Endothelial cell of umbilical vein (primary cell): ENCODE measurements at regions not wholly inside any gene's neighbourhood (a gene's known extent, or its start where the extent isn't known, plus 50 kb on each side); places are given as distances from the start of the nearest gene placed in this dataset.

Source experiments
- BruUV-seq: library from RNA; stranded (reverse); fragments of 400-500 nt; replicated peaks from 2 replicates; lab custom pipeline; 2021; lab: Mats Ljungman, UMichigan
- CTCF ChIA-PET: fragments of 300-600, 350-600 bp; sonication (Branson Sonifier 250); formaldehyde crosslinking; loops from one replicate; lab custom pipeline; 2021; ENCODE audit warnings: antibody characterized with exemption, inconsistent platforms; lab: Charles Lee
- POLR2A ChIA-PET: fragments of 300-600, 350-600 bp; sonication (Branson Sonifier 250); formaldehyde crosslinking; loops from one replicate; lab custom pipeline; 2021; ENCODE audit warnings: antibody characterized with exemption, inconsistent platforms; lab: Charles Lee
- DNase-seq: peaks from one replicate; pipeline ENCODE4 v3.0.0-alpha.2; 2011; ENCODE audit warnings: low read depth, low spot score
- FAIRE-seq: peaks from 2 replicates; lab custom pipeline; 2011; peaks lifted over from hg19 to GRCh38; lab: Jason Lieb, UNC
- H2AFZ ChIP-seq: 2 replicates; pipeline ENCODE4 v1.6.0; 2012; ENCODE audit warnings: low read depth, low read length, control low read depth, inconsistent platforms
- H3K27ac ChIP-seq: 2 replicates; pipeline ENCODE4 v1.5.1; 2011; ENCODE audit warnings: low read depth, mild to moderate bottlenecking, control low read depth, low read length, moderate library complexity; ENCODE audit not compliant: insufficient read depth
- H3K27me3 ChIP-seq, 2 experiments: 2 replicates each; pipeline versions ENCODE4 v1.6.0 to v1.6.1; 2011; ENCODE audit warnings: low read length in 2 of 2, mixed read lengths in 1 of 2; ENCODE audit not compliant: control insufficient read depth in 2 of 2, insufficient read depth in 2 of 2
- H3K36me3 ChIP-seq, 2 experiments: 2 replicates in 1 of 2; 3 replicates in 1 of 2; pipeline ENCODE4 v1.5.1; 2011; ENCODE audit warnings: low read length in 2 of 2, mild to moderate bottlenecking in 1 of 2, moderate library complexity in 1 of 2; ENCODE audit not compliant: control insufficient read depth in 2 of 2, insufficient read depth in 2 of 2; ENCODE audit errors: extremely low read depth in 1 of 2
- H3K4me1 ChIP-seq: 3 replicates; pipeline ENCODE4 v1.5.1; 2011; ENCODE audit warnings: mild to moderate bottlenecking, low read length; ENCODE audit not compliant: control insufficient read depth, insufficient read depth; ENCODE audit errors: extremely low read depth
- H3K4me2 ChIP-seq: 2 replicates; pipeline ENCODE4 v1.6.1; 2011; ENCODE audit warnings: low read length, control low read depth, mixed read lengths; ENCODE audit not compliant: insufficient read depth
- H3K4me3 ChIP-seq, 3 experiments: fragments of 200-600 bp in 1 of 3; sonication (generic), shearing (Covaris generic) in 1 of 3; replicated peaks in 1 of 3; 2 replicates each; pipeline ENCODE4 v1.5.1; 2011 to 2016; ENCODE audit warnings: control low read depth in 3 of 3, low read length in 3 of 3, mild to moderate bottlenecking in 2 of 3, inconsistent platforms in 1 of 3, low read depth in 1 of 3, moderate library complexity in 1 of 3; ENCODE audit not compliant: insufficient read depth in 1 of 3
- H3K79me2 ChIP-seq: 2 replicates; pipeline ENCODE4 v1.6.0; 2012; ENCODE audit warnings: low read length, inconsistent platforms; ENCODE audit not compliant: control insufficient read depth, insufficient read depth
- H3K9ac ChIP-seq: replicated peaks from 2 replicates; pipeline ENCODE3; 2011; ENCODE audit warnings: low read length, control low read depth; ENCODE audit not compliant: insufficient read depth; ENCODE audit errors: extremely low read depth
- H3K9me1 ChIP-seq: replicated peaks from 3 replicates; pipeline ENCODE4 v1.6.0; 2011; ENCODE audit warnings: mild to moderate bottlenecking, low read length; ENCODE audit not compliant: control insufficient read depth, insufficient read depth; ENCODE audit errors: extremely low read depth
- H3K9me3 ChIP-seq: replicated peaks from 2 replicates; pipeline ENCODE4 v1.5.1; 2012; ENCODE audit warnings: low read length, inconsistent platforms; ENCODE audit not compliant: control insufficient read depth, insufficient read depth
- H4K20me1 ChIP-seq: replicated peaks from 2 replicates; pipeline ENCODE3; 2011; ENCODE audit warnings: mild to moderate bottlenecking, low read length; ENCODE audit not compliant: control insufficient read depth, insufficient read depth; ENCODE audit errors: extremely low read depth
- EZH2 ChIP-seq: IDR thresholded peaks from 2 replicates; pipeline ENCODE4 v1.6.1; 2012; ENCODE audit warnings: borderline replicate concordance, low read depth, mild to moderate bottlenecking, moderate library complexity, low read length, inconsistent platforms; ENCODE audit not compliant: severe bottlenecking
- FOS ChIP-seq: IDR thresholded peaks from 2 replicates; pipeline ENCODE4 v1.6.1; 2011; ENCODE audit warnings: mild to moderate bottlenecking, low read length, moderate library complexity, borderline replicate concordance; ENCODE audit not compliant: insufficient read depth
- GATA2 ChIP-seq: IDR thresholded peaks from 2 replicates; pipeline ENCODE4 v1.7.0; 2011; ENCODE audit warnings: low read depth, mild to moderate bottlenecking, moderate library complexity, mixed read lengths, low read length; ENCODE audit not compliant: insufficient read length, insufficient read depth
- JUN ChIP-seq: IDR thresholded peaks from 2 replicates; pipeline ENCODE4 v1.6.1; 2011; ENCODE audit warnings: borderline replicate concordance, low read depth; ENCODE audit not compliant: insufficient read length, insufficient read depth
- MYC ChIP-seq: IDR thresholded peaks from one replicate; pipeline ENCODE4 v1.6.1; 2011; ENCODE audit warnings: mild to moderate bottlenecking, low read depth, low read length
- POLR2A ChIP-seq: IDR thresholded peaks from 2 replicates; pipeline ENCODE4 v1.6.1; 2012; ENCODE audit warnings: low read depth, mild to moderate bottlenecking, control low read depth, low read length
- dilution Hi-C: fragments of 300-500 bp; cut with MboI; formaldehyde crosslinking; loops from one replicate; pipeline ENCODE4 v1.15.0; 2019; ENCODE audit warnings: low sequenced_read_pairs; ENCODE audit not compliant: extremely low pct_ligation_motif_present
- intact Hi-C: fragments of 100-400 bp; cut with micrococcal nuclease; formaldehyde crosslinking; loops from one replicate; pipeline ENCODE4 v1.10.0; 2022
- TF ChIP-seq, protein P1 (sequence below): IDR thresholded peaks from 2 replicates; pipeline ENCODE4 v1.6.1; 2011; ENCODE audit not compliant: insufficient read depth, insufficient read length
- TF ChIP-seq, protein P2 (sequence below), 2 donors: IDR thresholded peaks; 1 replicate in 1 of 2; 2 replicates in 1 of 2; pipeline ENCODE4 v1.5.1; 2011; ENCODE audit warnings: low read length in 2 of 2, mild to moderate bottlenecking in 2 of 2, moderate library complexity in 2 of 2, control low read depth in 1 of 2, inconsistent platforms in 1 of 2, low read depth in 1 of 2; ENCODE audit not compliant: insufficient read depth in 1 of 2; ENCODE audit errors: extremely low read depth in 1 of 2

DNA sequence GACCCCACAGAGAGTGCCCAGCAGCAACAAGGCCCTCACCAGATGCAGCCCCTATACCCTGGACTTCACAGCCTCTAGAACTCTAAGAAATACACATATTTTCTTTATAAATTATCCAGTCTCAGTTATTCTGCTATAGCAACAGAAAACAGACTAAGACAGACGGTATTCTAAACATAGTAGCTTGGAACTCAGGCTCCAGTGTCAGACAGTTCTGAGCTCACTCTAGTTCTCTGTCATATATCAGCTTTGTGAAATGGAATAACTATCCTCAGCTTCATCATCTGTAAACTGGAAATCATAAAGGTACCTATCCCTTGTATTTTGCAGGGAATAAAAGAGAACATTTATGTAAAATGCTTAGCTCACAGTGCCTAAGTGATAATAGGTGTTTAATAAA is 127.4 kb downstream of the GLUL start:
- H3K9me3 ChIP-seq, result no peaks in the 10 kb centered on the region
- CTCF ChIA-PET, result no interaction called here
- intact Hi-C loops, result no loop called here
- dilution Hi-C loops, result no loop called here
- no peaks in the 10 kb centered on the region for H3K36me3 ChIP-seq
- FAIRE-seq, result no peak
- H3K4me2 ChIP-seq, result no peak overlapping the region
- no peaks in the 10 kb centered on the region for H3K27me3 ChIP-seq
- H3K79me2 ChIP-seq, result no peaks in the 10 kb centered on the region
- no peak for DNase-seq
- H3K9ac ChIP-seq, result no peak overlapping the region
- H3K4me3 ChIP-seq, result no peak overlapping the region
- TF ChIP-seq POLR2A (no peak), MYC (no peak), FOS (no peak), JUN (no peak)
- no peaks in the 10 kb centered on the region for H4K20me1 ChIP-seq
- no peaks in the 10 kb centered on the region for H3K9me1 ChIP-seq
- no peak overlapping the region for H2AFZ ChIP-seq
- POLR2A ChIA-PET, result no interaction called here
- H3K27ac ChIP-seq, result no peak overlapping the region
- no TSS peak for BruUV-seq
- no peaks in the 10 kb centered on the region for H3K4me1 ChIP-seq

DNA sequence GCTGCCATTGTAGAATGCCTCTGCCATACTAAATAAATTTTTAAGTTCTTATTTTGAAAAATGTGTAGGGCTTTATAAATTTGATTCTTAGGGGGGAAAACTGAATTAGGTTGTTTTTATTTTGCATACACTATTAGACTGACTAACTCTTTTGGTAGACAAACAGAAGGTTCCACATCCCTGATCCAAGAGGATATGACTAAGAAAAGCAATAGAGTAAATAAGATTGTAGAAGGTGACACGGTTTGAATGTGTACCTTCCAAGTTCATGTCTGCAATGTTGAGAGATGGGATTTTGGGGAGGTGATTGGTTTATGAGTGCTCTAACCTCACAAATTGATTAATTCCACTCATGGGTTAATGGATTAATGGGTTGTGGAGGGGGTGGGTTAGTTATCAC is 127.9 kb downstream of the GLUL start:
- CTCF ChIA-PET, result no interaction called here
- dilution Hi-C loops, result no loop called here
- POLR2A ChIA-PET, result no interaction called here
- Histone ChIP-seq H3K9me3 (no peaks in the 10 kb centered on the region), H3K9ac (no peak overlapping the region), H3K36me3 (no peaks in the 10 kb centered on the region), H3K9me1 (no peaks in the 10 kb centered on the region), H3K27me3 (no peaks in the 10 kb centered on the region), H4K20me1 (no peaks in the 10 kb centered on the region), H3K4me2 (no peak overlapping the region), H2AFZ (no peak overlapping the region), H3K79me2 (no peaks in the 10 kb centered on the region), H3K4me3 (no peak overlapping the region), H3K4me1 (no peaks in the 10 kb centered on the region), H3K27ac (no peak overlapping the region)
- FAIRE-seq, result no peak
- BruUV-seq, result no TSS peak
- TF ChIP-seq FOS (no peak), JUN (no peak), EZH2 (no peak), POLR2A (no peak), GATA2 (no peak), MYC (no peak)
- TF ChIP-seq, protein P1, sequence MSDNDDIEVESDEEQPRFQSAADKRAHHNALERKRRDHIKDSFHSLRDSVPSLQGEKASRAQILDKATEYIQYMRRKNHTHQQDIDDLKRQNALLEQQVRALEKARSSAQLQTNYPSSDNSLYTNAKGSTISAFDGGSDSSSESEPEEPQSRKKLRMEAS, result no peak
- TF ChIP-seq, protein P2, sequence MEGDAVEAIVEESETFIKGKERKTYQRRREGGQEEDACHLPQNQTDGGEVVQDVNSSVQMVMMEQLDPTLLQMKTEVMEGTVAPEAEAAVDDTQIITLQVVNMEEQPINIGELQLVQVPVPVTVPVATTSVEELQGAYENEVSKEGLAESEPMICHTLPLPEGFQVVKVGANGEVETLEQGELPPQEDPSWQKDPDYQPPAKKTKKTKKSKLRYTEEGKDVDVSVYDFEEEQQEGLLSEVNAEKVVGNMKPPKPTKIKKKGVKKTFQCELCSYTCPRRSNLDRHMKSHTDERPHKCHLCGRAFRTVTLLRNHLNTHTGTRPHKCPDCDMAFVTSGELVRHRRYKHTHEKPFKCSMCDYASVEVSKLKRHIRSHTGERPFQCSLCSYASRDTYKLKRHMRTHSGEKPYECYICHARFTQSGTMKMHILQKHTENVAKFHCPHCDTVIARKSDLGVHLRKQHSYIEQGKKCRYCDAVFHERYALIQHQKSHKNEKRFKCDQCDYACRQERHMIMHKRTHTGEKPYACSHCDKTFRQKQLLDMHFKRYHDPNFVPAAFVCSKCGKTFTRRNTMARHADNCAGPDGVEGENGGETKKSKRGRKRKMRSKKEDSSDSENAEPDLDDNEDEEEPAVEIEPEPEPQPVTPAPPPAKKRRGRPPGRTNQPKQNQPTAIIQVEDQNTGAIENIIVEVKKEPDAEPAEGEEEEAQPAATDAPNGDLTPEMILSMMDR (IDR thresholded peaks at IDR 0.05; ENCODE audit: extremely low read depth in 1 of 2, insufficient read depth in 1 of 2, low read depth in 1 of 2, low read length in 2 of 2), result no peak
- DNase-seq, result no peak
- intact Hi-C loops, result no loop called here
